ENCODE measurements at regions not wholly inside any gene's neighbourhood (a gene's known extent, or its start where the extent isn't known, plus 50 kb on each side); places are given as distances from the start of the nearest gene placed in this dataset.
"Not testable (repeated sequence)": the region's sequence is repeated elsewhere in the genome, so short reads cannot be mapped to it uniquely, and the experiment has no call there.

DNA sequence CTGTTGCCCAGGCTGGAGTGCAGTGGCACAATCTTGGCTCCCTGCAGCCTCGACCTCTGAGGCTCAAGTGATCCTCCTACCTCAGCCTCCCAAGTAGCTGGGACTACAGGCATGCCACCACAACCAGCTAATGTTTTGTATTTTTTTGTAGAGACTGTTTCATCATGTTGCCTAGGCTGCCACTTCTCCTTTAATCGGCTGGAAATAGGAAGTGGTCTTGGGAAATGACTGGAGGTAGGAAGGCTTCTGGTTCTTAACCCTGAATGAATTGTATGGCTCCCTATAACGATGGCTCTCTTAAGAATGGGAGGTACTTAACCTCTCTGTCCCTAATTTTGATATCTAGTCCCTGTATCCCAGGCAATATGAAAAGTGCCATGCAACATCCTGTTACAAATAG lies 113.9 kb upstream of the USP15 start:
- intact Hi-C loops (cut with micrococcal nuclease): no loop called here

DNA sequence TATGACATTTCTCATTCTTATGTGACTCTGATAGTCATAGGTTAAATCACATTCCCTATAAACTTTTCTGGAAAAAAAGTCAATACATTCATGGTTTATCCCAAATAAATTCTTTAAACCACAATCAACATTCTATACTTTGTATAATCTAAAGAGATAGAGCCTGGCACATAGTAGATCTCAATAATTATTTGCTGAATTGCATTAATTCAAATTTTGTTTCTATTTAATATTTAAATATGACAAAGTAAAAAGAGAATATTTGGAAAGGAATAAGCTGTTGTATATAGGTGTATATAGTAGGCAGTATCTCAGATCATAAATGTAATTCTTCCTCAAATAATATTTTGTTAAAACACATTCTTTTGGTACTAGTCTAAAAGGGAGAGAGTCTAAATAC lies 102.2 kb upstream of the USP15 start:
- intact Hi-C loops (cut with micrococcal nuclease): no loop called here

DNA sequence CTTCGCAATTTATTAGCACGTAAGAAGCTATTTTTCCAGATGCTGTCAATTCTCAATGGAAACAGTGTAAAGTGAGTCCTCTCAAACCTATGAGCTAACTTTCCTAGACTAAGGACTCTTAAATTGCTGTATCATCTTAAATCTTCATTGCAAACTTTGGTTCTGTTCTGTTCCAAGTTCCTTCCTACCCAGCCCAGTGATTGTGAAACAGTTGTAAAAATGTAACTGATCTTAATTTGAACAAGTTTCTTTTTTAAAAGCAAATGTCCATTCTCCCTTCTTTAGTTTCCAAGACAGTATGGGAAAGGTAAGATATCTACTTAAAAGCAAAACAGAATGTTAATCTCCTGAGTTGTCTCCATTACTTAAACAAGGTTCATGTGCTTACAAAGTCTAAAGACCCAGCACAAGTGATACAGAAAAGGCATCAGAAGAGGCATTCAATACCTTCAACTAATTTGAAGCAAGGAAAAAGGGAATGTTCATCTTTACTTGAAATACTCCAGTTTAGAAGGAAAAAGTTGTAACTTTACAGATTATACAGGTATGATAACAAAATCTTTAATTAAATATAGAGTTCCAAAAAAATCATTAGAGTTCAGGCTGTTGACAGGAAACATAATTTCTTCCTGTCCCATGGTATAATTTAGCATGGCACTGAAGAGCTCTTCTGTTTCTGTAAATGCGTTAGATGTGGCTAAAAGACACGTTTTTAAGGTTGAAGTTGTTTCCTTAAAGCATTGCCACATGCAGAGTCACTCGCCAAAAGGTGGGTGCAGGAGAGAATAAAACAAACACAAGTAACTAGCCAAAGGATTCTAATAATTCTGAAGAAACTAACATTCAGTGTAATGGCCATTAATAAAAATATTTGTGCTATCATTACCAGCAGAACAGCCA lies 101.5 kb upstream of the USP15 start:
- intact Hi-C loops (cut with micrococcal nuclease): no loop called here

DNA sequence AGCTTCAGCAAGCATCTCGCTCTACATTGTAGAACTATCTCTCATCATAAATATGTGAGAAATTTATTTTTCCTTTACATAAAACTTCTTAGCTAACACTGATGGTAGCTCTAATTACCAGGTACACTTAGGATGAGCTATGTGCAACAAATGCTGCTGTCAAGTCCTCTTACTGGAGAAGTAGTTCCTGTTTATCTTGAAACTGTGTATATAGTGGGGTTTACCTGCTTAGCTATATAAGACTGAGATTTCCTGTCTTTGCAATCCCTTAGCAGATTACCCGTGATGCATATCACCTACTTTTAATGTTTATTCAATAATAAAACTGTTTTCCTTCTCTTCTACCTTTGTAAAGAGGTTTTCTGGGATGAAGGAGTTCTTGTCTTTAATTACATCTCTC lies 98.0 kb upstream of the USP15 start:
- intact Hi-C loops (cut with micrococcal nuclease): no loop called here

DNA sequence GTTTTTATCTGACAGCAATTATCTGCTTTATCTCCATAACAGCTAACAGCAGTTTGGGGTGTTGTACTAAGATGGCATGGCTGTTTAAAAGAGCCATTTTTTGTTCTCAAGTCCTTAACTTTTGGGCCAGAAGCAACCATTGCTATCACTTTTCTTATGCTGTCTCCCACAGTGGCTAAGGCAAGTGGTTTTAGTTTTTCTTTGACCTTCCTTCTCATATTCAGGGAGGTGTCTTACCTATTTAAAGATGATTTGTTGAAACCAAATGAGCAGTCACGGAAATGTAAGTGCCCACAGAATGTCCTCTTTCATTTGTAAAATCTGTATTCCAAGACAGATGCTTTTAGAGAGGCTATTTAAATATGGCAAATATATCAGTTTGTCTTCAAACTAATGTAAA lies 96.8 kb upstream of the USP15 start:
- intact Hi-C loops (cut with micrococcal nuclease): no loop called here

DNA sequence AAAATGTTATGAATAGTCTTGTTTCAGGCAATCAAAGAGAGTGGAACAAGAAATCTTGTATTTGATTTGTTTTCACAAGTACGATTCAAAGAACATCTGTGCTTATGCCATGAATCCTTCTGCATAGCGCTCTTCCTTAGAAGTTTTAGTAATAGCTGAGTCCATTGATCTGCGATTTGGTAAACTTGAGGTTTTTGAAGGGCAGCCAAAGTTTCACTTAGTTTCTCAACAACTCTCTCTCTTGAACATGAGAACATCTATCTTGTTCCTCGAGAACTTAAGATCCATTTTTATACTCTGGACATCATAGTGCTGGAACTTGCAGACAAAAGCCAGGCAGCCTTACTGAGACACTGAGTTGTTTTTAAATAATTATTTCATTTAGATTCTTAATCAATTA lies 96.2 kb upstream of the USP15 start:
- intact Hi-C loops (cut with micrococcal nuclease): no loop called here

DNA sequence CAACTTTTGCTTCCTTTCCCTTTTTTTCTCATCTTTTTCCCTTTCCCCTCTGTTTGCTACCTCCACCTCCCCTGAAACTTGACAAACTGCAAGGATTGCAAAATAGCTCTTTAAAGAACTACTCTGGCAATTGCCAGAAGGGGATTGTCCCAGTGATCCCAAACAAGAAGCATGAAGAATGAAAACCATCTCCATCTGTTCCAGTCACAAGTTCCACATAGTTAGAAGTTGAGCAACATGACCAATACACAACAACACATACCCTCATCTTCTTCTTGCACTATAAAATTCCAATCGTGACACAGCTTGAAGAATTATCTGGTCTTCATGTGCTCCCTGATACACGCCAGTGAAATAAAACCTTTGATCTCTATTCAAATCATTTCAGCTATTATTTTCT lies 93.7 kb upstream of the USP15 start:
- intact Hi-C loops (cut with micrococcal nuclease): no loop called here

DNA sequence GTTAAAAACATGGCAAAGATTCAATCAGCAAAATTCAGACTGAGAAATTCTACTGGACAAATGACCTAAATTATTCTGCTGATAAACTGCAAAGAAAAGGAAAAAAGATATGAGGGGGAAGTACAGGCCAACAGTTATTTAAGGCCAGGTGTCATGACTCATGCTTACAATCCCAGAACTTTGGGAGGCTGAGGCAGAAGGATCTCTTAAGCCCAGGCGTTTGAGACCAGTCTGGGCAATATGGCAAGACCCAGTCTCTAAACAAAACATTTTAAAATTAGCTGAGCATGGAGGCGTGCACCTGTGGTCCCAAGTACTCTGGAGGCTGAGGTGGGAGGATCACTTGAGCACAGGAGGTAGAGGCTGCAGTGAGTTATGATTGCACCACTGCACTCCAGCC lies 91.8 kb upstream of the USP15 start:
- intact Hi-C loops (cut with micrococcal nuclease): no loop called here

DNA sequence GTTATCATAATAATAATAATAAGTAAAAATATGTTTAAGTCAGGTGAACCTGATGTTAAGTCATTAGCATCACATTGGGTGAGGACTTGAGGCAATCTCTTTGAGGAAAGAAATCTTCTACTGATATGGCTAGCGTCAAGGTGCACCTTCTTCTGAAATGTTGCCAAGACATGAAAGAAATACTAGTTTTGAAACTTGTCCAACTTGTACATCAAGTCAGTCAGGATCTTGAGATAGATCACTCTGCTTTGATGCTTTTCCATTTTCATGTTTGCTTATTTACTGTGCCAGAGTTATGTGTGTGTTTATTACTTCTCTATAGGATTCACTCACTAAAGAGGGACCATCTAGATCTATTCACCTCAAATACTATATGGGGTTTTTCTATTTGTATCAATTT lies 90.0 kb upstream of the USP15 start:
- intact Hi-C loops (cut with micrococcal nuclease): no loop called here

DNA sequence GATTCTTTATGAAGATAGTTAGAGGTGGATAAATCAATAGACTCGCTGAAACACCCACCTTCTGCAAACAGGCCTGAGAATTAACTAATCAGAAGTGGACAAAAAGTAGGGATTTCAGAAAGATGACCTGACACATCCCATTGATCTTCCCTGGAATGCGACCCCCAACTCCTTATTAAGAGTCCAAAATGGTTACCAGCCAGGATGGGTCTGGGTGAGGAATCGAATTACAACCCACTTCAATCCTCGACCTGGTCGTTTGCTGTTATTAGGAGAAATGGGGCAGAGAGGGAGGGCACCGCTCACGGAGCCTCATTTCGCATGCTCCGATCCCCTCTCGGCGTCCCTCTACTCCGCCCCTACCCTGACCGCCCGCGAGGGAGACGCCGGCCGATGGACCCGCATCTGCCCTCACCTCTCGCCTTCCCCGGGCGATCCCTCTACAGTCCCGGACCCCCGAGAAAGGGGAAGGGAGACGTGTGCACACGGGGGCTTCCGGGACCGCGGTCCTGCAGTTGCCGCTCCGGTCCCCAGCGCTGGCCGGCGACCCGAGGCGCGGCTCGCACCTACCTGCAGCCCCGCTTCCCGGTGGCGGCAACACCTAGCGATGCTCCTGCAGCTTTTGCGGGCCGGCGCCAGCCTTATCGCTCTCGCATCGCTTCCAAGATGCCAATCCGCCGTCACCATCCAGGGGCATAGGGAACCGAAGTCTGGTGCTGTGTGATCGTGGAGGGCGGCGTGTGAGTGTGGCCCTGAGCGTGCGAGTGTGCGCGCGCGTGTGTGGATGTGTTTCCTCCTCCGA lies 69.3 kb upstream of the USP15 start:
- intact Hi-C loops (cut with micrococcal nuclease): no loop called here

DNA sequence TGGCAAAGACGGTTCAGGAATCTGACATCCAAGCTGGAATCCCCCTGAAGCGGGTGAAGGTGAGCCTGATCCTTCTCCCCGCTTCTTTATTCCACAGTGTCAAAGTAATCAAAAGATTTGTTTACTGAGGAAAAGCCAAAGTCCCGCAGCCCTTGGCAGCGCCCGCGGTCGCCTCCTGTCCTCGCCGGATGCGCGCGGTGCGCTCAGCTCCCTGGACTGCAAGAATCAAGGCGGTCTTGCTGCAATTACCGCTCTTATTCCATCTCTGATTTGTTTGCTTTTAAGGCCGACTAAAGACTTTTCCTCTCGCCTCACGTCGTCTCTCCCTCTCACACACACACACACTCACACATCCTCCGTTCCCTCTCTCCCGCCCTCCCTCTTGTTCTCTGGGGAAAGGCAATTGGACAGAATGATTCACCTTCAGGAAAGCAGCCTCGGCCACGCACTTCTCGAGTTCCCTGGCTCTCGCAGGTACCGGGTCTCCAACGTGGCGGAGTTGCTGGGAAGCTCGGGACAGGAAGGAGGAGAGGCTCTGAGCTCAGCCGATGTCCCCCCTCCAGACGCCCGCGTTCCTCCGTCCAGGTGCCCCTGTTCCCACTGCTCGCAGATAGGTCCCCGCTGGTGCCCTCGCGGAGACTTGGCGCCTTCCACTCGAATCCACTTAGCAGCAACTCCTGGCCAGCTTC lies 68.6 kb upstream of the USP15 start:
- intact Hi-C loops (cut with micrococcal nuclease): loop anchor here (1.0 to 2.0 kb wide), 5 partner anchors 68 to 1550 kb away; no protein-coding TSS in a partner anchor

DNA sequence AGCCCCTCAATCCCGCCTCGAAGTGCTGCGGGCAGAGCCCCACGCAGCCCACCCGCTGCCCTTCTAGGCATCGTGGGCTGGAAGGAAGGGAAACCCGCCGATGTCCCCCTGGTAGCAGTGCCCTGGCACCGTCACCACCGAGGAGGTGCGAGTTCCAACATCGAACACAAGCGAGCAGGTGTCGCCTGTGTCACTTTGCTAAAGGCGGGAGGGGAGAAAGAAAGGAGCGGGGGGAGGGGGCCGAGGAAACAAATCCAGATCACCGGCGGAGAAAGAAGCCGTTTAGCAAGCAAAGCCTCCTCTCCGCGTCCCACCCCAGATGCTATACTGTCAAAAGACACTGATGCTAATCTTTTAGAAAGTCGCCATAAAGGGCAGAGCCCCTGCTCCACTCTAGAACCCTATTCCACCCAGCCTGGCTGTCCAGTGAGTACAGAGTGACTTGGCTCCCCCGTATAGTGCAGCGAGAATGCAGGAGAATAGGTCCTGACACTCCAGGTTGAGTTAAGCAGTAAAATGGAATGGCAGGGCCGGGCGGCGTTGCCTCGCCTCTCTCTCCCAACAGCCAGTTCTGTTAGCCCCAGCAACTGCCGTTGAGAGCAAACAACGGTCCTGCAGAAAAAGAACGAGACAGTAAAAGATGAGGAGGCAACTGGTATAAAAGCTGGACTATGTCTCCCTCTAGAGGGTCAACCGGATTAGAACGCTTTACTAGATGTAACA lies 67.9 kb upstream of the USP15 start:
- intact Hi-C loops (cut with micrococcal nuclease): loop anchor here (1.0 to 2.0 kb wide), 5 partner anchors 67 to 1551 kb away; no protein-coding TSS in a partner anchor

DNA sequence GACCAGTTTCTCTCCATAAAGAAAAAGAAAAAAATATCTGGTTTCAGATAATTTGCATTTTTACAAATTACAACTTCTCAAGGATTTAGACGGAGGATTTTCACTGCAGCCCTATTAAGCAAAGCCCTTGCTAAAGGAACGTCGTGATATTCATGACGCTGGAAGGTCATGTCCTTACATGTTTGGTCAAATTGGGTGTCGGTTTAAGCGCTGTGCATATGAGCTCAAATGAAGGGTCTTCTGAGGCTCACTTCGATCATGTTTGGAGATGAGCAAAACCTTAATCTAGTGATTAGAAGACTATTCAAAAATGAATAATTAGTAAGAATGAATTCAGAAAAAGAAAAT lies 67.3 kb upstream of the USP15 start:
- intact Hi-C loops (cut with micrococcal nuclease): loop anchor here (1.0 to 2.0 kb wide), 5 partner anchors 66 to 1552 kb away; no protein-coding TSS in a partner anchor

DNA sequence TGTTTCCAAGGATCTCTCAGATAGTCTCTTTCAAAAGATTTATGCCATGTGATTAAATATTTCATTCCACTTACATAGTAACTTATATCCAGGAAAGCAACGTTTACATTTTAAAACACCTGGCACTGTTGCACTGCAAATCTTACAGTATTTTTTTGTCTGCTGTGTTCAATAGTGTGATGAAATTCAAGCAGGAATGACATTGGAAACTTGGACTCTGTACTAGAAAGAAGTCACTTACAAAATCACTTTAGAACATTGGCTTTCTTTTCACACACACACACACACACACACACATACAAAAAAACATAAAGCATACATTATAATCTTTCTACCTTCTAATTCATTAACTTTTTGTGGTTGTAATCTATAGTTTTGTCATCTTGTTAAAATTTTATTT lies 66.2 kb upstream of the USP15 start:
- intact Hi-C loops (cut with micrococcal nuclease): no loop called here

DNA sequence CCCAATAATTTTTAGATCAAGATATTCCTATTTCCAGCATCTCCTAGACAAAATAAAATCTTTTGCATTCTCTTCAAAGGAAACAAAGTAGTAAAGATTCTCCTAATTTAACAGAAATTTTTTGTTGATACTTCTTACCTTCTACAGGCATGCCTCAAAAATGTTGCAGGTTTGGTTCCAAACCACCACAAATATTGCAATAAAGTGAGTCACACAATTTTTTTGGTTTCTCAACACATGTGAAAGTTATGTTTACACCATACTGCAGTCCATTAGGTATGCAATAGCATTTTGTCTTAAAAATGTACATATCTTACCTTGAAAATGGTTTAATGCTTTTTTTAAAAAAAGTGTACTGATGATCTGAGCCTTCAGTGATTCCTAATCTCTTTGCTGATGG lies 65.6 kb upstream of the USP15 start:
- intact Hi-C loops (cut with micrococcal nuclease): no loop called here

DNA sequence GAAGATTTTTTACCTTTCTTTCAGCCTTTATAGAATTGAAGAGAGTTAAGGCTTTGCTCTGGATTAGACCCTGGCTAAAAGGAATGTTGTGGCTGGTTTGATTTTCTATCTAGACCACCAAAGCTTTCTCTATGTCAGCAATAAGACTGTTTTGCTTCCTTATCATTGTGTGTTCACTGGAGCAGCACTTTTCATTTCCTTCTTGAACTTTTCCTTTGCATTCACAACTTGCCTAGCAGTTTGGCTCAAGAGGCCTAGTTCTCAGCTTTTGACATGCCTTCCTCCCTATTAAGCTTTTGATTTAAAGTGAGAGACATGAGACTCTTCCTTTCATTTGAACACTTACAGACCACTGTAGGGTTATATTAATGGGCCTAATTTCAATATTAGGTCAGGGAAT lies 64.1 kb upstream of the USP15 start:
- intact Hi-C loops (cut with micrococcal nuclease): no loop called here

DNA sequence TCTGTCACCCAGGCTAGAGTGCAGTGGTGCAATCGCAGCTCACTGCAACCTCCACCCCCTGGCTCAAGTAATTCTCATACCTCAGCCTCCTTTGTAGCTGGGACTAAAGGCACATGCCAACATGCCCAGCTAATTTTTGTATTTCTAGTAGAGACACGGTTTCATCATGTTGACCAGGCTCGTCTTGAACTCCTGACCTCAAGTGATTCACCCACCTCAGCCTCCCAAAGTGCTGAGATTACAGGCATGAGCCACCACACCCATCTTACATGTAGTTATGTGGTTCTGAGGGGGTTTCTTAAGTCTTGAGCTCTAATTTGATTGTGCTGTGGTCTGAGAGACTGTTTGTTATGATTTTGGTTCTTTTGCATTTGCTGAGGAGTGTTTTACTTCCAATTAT lies 57.3 kb upstream of the USP15 start:
- intact Hi-C loops (cut with micrococcal nuclease): not testable (repeated sequence)

DNA sequence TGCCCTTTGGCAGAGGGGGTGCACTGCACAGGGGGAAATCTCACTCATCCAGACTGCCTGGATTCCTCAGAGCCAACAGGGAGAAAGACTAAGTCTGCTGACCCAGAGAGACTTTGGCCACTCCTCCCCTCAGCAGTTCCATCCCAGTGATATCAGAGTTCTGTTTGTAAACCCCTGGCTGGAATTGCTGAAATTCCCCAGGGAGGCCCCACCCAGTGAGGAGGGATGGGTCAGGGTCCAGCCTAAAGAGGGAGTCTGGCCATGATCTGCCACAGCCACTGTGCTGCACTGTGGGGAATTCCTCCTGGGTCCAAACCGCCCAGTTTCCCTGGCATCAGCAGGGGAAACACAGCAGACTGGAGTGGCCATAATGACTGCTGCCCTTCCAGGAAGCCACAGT lies 54.9 kb upstream of the USP15 start:
- intact Hi-C loops (cut with micrococcal nuclease): no loop called here

DNA sequence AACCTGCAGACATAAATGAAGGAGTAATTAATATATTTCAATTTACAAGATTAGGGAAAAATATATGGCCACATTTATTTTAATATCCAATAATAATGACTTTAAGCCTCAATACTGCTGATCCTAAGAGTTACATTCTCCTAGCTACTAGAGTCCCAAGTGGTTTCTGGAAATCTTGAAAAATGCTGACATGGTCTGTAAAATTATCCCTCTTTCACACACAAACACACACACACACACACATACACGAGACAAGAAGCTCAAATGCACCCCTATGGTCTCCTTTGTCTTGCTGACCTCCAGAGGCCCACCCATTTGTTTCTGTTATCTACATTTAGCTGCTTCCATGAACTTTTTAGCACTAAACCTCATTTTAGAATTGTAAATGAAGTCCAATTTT lies 53.0 kb upstream of the USP15 start:
- intact Hi-C loops (cut with micrococcal nuclease): no loop called here

All from T-helper 1 cell treated with Interleukin-12 subunit alpha and Interleukin-12 subunit beta and Interleukin-4 antibody, amounts not matched to agents 30 ng/mL and 1 ng/mL, for 36 hours (primary cell).